HG02981 (cell line): ENCODE measurements at regions not wholly inside any gene's neighbourhood (a gene's known extent, or its start where the extent isn't known, plus 50 kb on each side); places are given as distances from the start of the nearest gene placed in this dataset.

Source experiments
- ATAC-seq: cut with Tn5 transposase; IDR thresholded peaks from one replicate; pipeline ENCODE4 v1.9.1; 2021; ENCODE audit warnings: mild to moderate bottlenecking, moderate library complexity; ENCODE audit not compliant: unreplicated experiment

DNA sequence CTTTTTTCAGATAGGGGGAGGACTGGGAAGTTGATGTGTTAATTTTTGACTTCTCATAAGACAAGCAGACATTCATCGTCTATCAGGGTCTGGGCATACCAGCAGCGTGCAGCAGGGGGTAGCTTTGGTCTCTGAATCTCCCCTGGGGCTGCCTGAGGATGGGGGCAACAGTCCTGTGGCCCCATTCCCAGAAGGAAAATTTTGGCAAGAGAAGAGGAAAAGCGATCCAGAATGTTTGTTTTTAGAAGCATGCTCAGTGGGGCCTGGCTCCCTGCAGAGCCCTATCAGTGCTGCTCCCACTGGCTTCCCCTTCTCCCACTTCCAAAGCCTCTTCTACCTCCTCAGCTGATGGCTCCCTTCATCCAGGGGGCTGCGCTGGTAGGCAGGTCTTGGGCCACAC lies 194.8 kb upstream of the IL12B start:
- ATAC-seq = no peak

GRCh38 chr5:159527546-159528254 lies 197.4 kb upstream of the IL12B start:
- ATAC-seq = no peak

GRCh38 chr5:159531554-159532105 lies 201.3 kb upstream of the IL12B start:
- no peak for ATAC-seq

- ATAC-seq = no peak
Observed at GRCh38 chr5:159533197-159533596, 202.9 kb upstream of the IL12B start.

DNA sequence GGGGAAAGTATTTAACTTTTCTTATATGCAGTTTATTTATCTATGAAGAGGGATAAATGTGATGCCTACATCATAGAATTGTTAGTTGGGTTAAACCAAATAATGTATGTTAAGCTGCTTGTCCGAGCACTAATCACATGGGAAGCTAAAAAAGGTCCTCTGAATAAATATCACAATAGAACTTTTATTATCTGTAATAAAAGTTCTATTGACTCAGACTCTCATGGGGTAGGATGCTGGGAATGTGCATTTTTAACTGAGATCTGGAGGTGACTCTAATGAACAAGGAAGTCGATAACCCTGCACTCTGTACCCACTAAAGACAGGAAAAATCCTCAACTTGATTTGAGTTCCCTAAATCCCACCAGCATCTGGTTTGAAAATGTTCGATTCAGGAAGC lies 205.9 kb upstream of the IL12B start:
- no peak for ATAC-seq

DNA sequence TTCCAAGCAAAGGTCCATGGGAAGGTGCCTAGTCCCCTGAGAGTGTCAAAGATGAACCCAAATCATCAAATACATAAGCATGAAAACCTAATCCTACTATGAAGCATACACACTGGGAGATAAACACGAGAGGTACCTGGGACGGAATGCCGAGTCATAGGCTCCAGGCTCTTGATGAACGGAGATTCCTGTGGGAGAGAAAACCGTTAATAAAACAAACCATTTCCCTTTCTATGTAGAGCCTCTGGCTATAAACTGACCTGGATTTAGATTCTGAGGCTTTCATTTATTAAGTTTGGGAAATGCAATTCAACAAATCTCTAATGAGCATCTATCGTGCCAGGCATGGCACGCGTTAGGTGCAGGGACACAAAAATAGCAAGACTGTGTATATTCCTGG lies 206.4 kb upstream of the IL12B start:
- ATAC-seq = no peak

GRCh38 chr5:159539678-159540077 lies 209.4 kb upstream of the IL12B start:
- no peak for ATAC-seq

DNA sequence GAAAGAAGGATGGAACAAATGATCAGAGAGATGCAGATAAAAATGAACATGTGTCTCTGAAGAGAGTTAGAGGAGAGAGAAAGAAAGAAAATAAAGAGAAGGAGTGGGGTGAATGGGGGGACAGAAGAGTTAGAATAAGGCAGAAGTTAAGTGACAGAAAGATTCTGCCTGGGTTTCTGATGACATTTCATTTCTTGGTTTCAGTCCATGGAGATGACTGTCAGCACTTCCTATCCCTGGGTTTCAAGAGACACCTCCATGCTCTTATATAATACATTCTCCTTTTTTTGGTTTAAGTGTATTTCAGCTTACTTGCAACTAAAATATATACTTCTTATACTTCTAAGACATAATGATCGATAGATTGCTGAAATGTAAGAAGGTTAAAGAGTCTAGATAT lies 213.0 kb upstream of the IL12B start:
- ATAC-seq = no peak

GRCh38 chr5:159545156-159545555 lies 214.9 kb upstream of the IL12B start:
- no peak for ATAC-seq

- no peak for ATAC-seq
Observed at GRCh38 chr5:159547466-159548195, 217.3 kb upstream of the IL12B start.

GRCh38 chr5:159548517-159548916 lies 218.2 kb upstream of the IL12B start:
- ATAC-seq = no peak

DNA sequence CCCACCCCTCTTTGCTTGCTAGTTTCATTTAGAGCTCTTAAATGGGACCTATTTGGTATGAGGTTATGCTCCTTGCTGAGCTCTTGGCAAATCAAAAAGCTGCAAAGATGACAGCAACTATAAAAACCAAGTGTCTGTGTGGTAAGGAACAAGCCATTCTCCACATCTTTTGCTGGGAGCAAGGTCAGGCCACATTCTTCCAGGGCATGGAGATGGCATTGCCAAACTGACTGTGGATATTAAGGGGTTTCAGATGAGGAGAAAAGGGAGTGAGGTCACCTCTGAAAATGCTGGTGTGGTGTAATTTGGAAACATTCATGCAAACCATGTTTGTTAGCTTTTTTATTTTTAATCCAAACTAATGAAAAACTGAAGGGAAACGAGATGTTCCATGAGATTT lies 218.8 kb upstream of the IL12B start:
- ATAC-seq = no peak

- ATAC-seq = no peak
Observed at GRCh38 chr5:159550951-159551350, 220.7 kb upstream of the IL12B start.

- no peak for ATAC-seq
Observed at GRCh38 chr5:159552751-159553150, 222.5 kb upstream of the IL12B start.

- no peak for ATAC-seq
Observed at GRCh38 chr5:159553792-159554191, 223.5 kb upstream of the IL12B start.

GRCh38 chr5:159555084-159555483 lies 224.8 kb upstream of the IL12B start:
- no peak for ATAC-seq

DNA sequence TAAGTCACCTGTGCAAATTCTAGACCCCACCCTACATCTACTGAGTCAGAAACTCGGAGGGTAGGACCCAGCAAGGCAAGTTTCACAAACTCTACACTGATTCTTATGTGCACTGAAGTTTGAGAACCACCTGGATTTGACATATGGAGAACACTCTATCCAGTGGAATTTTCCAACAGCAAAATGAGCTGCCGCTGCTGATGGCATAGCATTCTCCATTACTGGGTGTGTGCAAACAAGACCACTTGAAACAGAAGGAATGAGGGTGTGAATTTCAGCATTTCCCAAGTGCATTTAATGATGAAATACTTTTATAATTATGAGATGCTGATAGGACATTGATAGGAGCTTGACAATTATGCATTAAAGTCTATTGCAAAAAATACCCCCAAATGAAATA lies 229.1 kb upstream of the IL12B start:
- no peak for ATAC-seq

GRCh38 chr5:159560088-159560487 lies 229.8 kb upstream of the IL12B start:
- ATAC-seq = no peak

GRCh38 chr5:159564031-159564430 lies 233.7 kb upstream of the IL12B start:
- ATAC-seq = no peak

DNA sequence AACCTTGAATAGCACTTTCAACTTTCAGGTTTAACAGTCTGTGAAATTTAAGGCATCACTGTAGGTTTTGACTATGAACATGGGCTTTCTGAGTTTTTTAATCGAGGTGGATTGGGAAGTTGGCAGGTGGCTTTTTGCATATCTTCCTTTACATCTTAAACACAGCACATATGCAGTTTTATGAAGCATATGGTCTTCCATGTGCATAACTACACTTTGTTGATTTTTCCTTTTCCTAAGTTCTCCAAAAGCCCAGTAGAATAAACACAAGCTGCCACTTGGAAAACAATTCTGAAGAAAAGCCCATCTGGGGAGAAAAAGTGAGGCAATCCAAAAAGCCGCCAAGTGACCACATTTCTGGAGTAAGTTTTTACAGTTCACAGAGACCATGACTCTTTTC lies 236.5 kb upstream of the IL12B start:
- no peak for ATAC-seq

DNA sequence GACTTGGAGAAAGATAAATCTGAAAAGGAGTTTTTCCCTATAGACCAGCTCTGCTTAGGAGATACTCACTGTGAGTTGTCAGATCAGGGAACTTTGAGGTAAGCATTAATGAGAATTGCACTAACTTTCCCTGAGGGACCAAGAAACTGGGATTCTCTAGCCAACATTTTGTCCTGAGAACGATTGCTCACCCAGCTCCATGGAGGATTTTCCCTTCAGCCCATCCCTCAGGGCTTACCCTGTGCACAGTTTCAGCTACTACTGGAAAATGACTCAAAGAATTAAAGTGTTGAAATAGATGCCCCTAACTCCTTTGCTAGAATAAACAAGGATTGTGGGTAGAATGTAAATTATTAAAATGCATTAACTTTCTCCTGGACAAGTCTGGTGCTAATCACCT lies 237.2 kb upstream of the IL12B start:
- ATAC-seq = no peak

DNA sequence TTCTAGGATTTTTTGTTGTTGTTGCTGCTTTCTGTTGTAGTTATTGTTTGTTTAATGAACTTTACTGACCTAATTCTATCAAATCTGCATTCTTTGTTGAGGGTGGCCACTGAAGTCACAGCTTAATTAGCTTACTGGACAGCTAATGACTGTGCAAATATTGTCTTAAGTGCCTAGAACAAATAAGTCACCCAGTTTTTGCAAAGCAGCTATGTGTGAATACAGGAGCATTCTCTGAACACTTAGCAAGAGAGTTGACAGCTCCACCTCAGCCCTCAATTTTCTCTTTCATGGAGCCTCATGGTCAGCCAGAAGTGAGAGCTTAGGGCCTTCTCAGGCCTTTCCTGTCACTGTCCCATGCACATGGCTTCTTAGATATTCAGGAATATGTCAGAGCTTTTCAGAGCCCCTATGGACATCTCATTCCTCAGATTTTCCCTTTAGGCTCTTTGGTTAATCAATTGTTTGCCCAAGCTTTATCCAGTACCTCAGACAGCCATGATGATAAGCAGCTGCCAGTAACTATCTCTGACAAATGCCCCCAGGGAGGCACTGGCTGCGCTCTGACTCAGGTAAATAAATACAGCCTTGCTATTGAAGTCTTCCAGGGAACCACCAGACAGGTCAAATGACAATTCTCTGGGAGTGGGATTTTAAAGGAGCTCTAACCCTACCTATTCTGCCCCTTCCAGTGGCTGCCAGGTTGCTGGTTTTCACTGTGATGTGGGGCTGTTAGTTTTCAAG lies 241.4 kb upstream of the IL12B start:
- no peak for ATAC-seq
